GM19372 (cell line): ENCODE measurements at regions not wholly inside any gene's neighbourhood (a gene's known extent, or its start where the extent isn't known, plus 50 kb on each side); places are given as distances from the start of the nearest gene placed in this dataset.

Source experiments
- ATAC-seq: cut with Tn5 transposase; IDR thresholded peaks from one replicate; pipeline ENCODE4 v1.9.1; 2021; ENCODE audit warnings: mild to moderate bottlenecking, low read depth, moderate library complexity; ENCODE audit not compliant: unreplicated experiment

DNA sequence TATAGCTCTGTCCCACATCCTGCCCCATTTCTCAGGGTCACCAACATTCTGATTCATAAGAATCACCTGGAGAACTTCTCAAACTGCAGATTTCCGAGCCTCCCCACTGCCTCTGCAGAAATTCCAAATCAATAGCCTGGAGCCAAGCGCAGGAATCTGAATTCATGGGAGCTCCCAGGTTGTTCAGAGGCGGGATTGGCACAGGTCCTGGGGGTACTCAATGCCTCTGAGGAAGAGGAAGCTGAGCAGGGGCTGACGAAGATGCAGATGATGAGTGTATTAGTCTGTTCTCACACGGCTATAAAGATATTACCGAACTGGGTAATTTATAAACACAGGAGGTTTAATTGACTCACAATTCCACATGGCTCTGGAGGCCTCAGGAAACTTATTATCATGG lies 455.5 kb downstream of the MATN1 start:
- ATAC-seq = no peak

- ATAC-seq = no peak
Observed at GRCh38 chr1:30267046-30267445, 456.3 kb downstream of the MATN1 start.

GRCh38 chr1:30265127-30266070 lies 458.0 kb downstream of the MATN1 start:
- no peak for ATAC-seq

DNA sequence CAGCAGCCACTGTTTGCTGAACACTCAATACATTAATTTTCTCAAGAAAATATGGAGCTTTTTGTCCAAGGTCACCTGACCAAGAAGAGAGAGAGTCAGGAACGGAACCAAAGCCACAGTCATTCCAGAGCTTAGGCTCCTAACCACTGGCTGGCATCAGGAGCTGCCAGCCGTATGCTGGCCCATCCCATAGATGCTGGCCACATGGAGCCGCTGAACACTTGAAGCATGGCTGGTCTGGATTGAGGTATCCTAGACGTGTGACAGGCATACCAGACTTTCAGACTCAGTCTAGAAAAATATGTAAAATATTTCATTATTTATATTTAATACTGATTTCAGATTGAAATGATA lies 458.7 kb downstream of the MATN1 start:
- ATAC-seq = no peak

- ATAC-seq = no peak
Observed at GRCh38 chr1:30263888-30264671, 459.3 kb downstream of the MATN1 start.

DNA sequence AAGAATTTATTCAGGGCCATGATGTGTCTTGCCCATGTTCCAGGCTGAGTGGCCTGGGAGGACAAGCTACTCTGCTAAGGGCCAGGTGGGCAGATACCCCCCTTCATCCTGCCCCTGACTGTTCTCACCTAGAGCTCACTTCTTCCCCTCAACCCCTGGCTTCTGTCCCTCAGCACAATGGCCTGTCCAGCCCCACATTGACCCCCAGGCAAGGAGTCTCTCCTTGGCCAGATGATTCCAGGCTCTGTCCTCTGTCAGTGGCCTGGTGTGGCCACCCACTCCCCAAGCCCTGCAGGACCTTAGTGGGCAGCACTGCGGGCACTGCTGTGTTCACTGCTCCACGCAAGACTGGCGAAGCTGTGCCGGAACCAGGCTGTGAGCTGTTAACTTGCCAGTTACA lies 460.0 kb downstream of the MATN1 start:
- no peak for ATAC-seq

DNA sequence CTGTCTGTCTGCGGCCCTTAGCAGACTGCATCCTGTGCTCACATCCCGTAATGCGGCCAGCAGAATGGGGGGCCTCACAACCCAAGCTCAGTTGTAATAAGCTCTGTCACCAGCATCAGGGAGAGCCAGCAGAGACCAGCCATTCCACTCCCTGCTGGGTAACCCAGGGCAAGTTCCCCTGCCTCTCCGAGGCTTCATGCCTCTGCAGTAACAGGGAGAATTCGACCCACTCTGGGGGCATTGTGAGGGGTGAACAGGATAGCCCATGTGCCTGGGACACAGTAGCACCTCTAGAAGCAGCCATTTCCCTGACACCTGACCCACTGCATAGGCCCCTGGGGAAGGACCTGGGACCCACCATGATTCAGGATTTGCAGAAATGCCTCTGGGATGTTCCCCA lies 461.2 kb downstream of the MATN1 start:
- no peak for ATAC-seq

- no peak for ATAC-seq
Observed at GRCh38 chr1:30260318-30260717, 463.1 kb downstream of the MATN1 start.

GRCh38 chr1:30259631-30260030 lies 463.8 kb downstream of the MATN1 start:
- ATAC-seq = no peak

DNA sequence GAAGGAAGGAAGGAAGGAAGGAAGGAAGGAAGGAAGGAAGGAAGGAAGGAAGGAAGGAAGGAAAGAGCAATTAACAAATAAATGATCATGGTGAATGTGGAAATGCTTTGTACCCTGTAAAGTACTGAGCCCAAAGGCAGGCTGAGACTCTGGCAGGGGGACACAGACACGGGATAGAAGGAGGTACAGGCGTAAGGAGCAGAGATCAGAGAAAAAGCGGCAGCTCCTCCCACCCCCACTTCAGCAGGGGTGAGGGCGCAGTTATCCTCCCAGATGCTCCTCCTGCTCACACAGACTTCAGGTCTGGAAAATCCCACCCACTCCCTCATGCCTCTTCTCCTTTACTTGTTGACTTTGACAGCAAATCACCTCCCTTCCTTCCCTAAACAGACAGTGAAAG lies 464.5 kb downstream of the MATN1 start:
- ATAC-seq = no peak

- no peak for ATAC-seq
Observed at GRCh38 chr1:30258471-30258870, 464.9 kb downstream of the MATN1 start.

GRCh38 chr1:30257742-30258380 lies 465.5 kb downstream of the MATN1 start:
- no peak for ATAC-seq

GRCh38 chr1:30257322-30257721 lies 466.1 kb downstream of the MATN1 start:
- no peak for ATAC-seq

DNA sequence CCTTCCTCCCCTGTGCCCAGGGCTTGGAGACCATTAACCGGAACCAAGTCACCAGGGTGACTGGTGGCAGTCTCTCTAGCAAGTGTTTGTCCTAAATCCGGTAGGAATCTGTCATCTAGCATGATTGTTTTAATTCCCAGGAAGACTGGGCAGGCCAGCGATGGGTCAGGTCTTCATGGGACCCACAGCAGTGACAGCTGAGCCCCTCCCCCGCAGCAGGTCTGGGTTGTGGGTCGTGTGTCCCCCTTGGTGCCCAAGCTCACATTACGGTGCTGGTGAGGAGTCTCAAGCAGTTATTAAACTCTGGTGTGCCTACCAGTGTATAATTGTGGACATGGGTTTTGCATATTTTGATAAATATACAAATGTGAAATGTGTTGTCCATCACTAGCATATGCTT lies 466.5 kb downstream of the MATN1 start:
- no peak for ATAC-seq

DNA sequence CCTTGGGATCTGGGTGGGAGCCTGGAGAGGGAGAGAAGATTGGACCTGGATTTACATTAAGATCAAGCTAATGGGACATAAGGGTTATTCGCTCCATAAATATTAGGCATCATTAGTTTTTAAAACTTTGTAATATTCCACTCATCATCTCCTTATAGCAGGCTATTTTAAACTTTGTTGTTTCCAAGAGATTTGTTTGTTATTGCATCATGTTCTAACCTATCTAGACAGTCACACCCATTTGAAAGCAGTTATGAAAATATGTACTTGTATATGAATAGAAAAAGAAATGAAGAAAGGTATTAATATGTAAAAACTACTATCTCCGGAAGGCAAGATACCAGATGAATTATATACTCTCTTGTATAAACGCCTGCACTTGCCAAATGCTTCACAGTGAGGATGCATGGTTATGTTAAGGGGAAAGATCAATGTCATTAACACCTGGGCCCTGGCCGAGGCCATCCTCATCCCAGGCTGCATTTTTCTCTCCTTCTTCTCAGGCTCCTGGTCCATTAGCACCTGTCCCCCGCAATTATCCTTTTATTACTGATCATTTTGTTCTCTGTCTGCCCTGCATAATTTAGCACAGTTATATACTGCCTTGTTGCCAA lies 468.2 kb downstream of the MATN1 start:
- no peak for ATAC-seq

GRCh38 chr1:30253807-30254440 lies 469.5 kb downstream of the MATN1 start:
- ATAC-seq = no peak

GRCh38 chr1:30253361-30253760 lies 470.0 kb downstream of the MATN1 start:
- ATAC-seq = no peak

DNA sequence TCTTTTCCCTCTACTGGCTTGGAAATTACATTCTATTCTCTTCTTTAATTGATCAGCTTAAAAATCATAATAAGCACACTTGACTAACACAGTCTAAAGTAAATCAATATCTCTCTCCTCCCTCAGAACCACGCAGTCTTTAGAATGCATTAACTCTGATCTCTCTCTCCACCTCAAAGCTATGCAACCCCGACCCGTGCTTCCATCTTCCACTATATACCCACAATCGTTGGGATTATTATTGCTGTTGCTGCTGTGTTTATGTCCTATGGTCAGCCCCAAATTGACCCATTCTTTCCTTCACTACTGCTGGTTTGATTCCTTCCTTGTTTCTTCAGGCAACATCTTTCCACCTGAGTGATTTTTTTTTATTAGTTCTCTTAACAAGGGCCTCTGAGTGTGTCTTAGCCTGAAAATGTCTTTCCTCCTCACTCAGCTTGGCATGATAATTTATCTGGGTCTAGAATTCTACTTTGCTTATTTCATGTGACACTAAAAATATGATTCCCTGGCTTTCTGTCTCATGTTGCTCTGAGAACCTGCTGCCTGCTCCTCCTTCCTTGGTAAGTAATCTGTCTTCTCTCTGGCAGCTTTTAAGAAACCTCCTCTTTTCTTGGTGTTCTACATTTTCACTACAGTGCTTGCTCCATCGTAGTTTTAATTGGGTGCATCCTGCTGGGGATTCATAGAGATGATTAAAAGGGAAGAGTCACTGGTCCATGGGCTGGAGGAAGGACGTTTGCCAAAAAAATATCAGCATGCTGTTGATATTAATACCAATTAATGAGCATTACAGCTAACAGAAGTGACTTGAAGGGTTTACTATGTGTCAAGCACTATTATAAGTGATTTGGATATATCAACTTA lies 472.2 kb downstream of the MATN1 start:
- ATAC-seq = no peak

- ATAC-seq = no peak
Observed at GRCh38 chr1:30250338-30250983, 472.9 kb downstream of the MATN1 start.
